HepG2 (cell line): ENCODE measurements at regions not wholly inside any gene's neighbourhood (a gene's known extent, or its start where the extent isn't known, plus 50 kb on each side); places are given as distances from the start of the nearest gene placed in this dataset.

Experiments used
- ATAC-seq: fragments of 200-7000 bp; cut with Tn5 transposase; 3 replicates; pipeline ENCODE4 v1.9.1; 2020; ENCODE audit warnings: mild to moderate bottlenecking, moderate library complexity
- BruUV-seq: library from RNA; stranded (reverse); fragments of 400-500 nt; replicated peaks from 2 replicates; lab custom pipeline; 2021; lab: Mats Ljungman, UMichigan
- CTCF ChIA-PET: fragments of 300-600 bp; formaldehyde crosslinking; extraction: SDS; loops from one replicate; lab custom pipeline; 2021; ENCODE audit warnings: low total read pairs, inconsistent platforms, low intra/inter-chr PET ratio; lab: Yijun Ruan, JAX
- POLR2A ChIA-PET: fragments of 350-600 bp; sonication (Branson Sonifier 250); formaldehyde crosslinking; loops from one replicate; lab custom pipeline; 2020; ENCODE audit warnings: antibody characterized with exemption, inconsistent platforms; lab: Yijun Ruan, JAX
- DNase-seq: peaks from one replicate; pipeline ENCODE4 v3.0.0-alpha.2; 2015; ENCODE audit warnings: low spot score
- FAIRE-seq: peaks from 3 replicates; lab custom pipeline; 2011; peaks lifted over from hg19 to GRCh38; lab: Jason Lieb, UNC
- H2AFZ ChIP-seq: one replicate; pipeline ENCODE4 v1.6.1; 2011; ENCODE audit warnings: low read length, inconsistent platforms
- H3K27ac ChIP-seq: fragments of 300-600 bp; 3 replicates; pipeline ENCODE4 v1.8.0; 2011; ENCODE audit warnings: mixed run types, mild to moderate bottlenecking, mixed read lengths, low read length, inconsistent platforms; ENCODE audit not compliant: insufficient read depth; ENCODE audit errors: extremely low read length
- H3K27me3 ChIP-seq, 2 experiments: fragments of 200-600 bp in 1 of 2; 2 replicates in 1 of 2; 3 replicates in 1 of 2; pipeline versions ENCODE4 v1.6.0 to v1.8.0; 2011; ENCODE audit warnings: low read length in 2 of 2, mild to moderate bottlenecking in 2 of 2, moderate library complexity in 2 of 2, inconsistent platforms in 1 of 2; ENCODE audit not compliant: insufficient read depth in 2 of 2, control insufficient read depth in 1 of 2
- H3K36me3 ChIP-seq, 2 experiments: fragments of 200-600 bp in 1 of 2; replicated peaks in 1 of 2; 2 replicates in 1 of 2; 3 replicates in 1 of 2; pipeline versions ENCODE4 v1.5.1 to v1.8.0; 2011; ENCODE audit warnings: low read length in 2 of 2, inconsistent platforms in 1 of 2; ENCODE audit not compliant: insufficient read depth in 2 of 2, control insufficient read depth in 1 of 2
- H3K4me1 ChIP-seq: 2 replicates; pipeline ENCODE4 v1.5.1; 2012; ENCODE audit warnings: low read length, inconsistent platforms; ENCODE audit not compliant: insufficient read depth
- H3K4me2 ChIP-seq: 2 replicates; pipeline ENCODE4 v1.6.0; 2011; ENCODE audit warnings: low read depth, low read length, inconsistent platforms
- H3K4me3 ChIP-seq, 3 experiments: fragments of 200-600 bp in 1 of 3; sonication (generic), shearing (Covaris generic) in 1 of 3; replicated peaks in 1 of 3; 2 replicates each; pipeline ENCODE4 v1.5.1; 2011 to 2016; ENCODE audit warnings: low read length in 3 of 3, inconsistent platforms in 2 of 3, low read depth in 2 of 3, mild to moderate bottlenecking in 2 of 3, control low read depth in 1 of 3, mixed read lengths in 1 of 3; ENCODE audit not compliant: insufficient read depth in 1 of 3
- H3K79me2 ChIP-seq: one replicate; pipeline ENCODE4 v1.6.1; 2011; ENCODE audit warnings: low read length, inconsistent platforms; ENCODE audit not compliant: insufficient read depth
- H3K9ac ChIP-seq: 2 replicates; pipeline ENCODE4 v1.6.0; 2011; ENCODE audit warnings: mild to moderate bottlenecking, low read depth, low read length, inconsistent platforms; ENCODE audit not compliant: insufficient read depth
- H3K9me3 ChIP-seq: 2 replicates; pipeline ENCODE4 v1.5.1; 2012; ENCODE audit warnings: mild to moderate bottlenecking, low read length
- H4K20me1 ChIP-seq: 2 replicates; pipeline ENCODE4 v1.6.0; 2011; ENCODE audit warnings: inconsistent platforms, mild to moderate bottlenecking, low read length, moderate library complexity; ENCODE audit not compliant: insufficient read depth
- ATAD3A ChIP-seq: sonication (generic); formaldehyde crosslinking; IDR thresholded peaks from 2 replicates; pipeline ENCODE4 v1.4.0; 2020; ENCODE audit warnings: missing genetic modification reagents
- BCLAF1 ChIP-seq: fragments of 450-650 bp; IDR thresholded peaks from 2 replicates; pipeline ENCODE4 v1.6.1; 2017; ENCODE audit warnings: mild to moderate bottlenecking
- E2F1 ChIP-seq: sonication (generic); formaldehyde crosslinking; IDR thresholded peaks from 2 replicates; pipeline ENCODE4 v1.5.0; 2020; ENCODE audit warnings: missing genetic modification reagents
- ETV6 ChIP-seq: sonication (generic); formaldehyde crosslinking; conservative IDR thresholded peaks from 2 replicates; pipeline ENCODE4 v1.4.0; 2020; ENCODE audit warnings: missing genetic modification reagents
- MATR3 ChIP-seq: sonication (generic); formaldehyde crosslinking; IDR thresholded peaks from 2 replicates; pipeline ENCODE4 v1.4.0; 2020; ENCODE audit warnings: missing genetic modification reagents
- NBN ChIP-seq: fragments of 450-650 bp; conservative IDR thresholded peaks from 2 replicates; pipeline ENCODE4 v1.6.1; 2017
- SAP130 ChIP-seq: IDR thresholded peaks from 2 replicates; pipeline ENCODE4 v1.6.1; 2016; ENCODE audit warnings: low read depth
- SATB2 ChIP-seq: sonication (generic); formaldehyde crosslinking; IDR thresholded peaks from 2 replicates; pipeline ENCODE4 v1.5.0; 2020; ENCODE audit warnings: missing genetic modification reagents
- SMAD1 ChIP-seq: sonication (generic); formaldehyde crosslinking; IDR thresholded peaks from 2 replicates; pipeline ENCODE4 v1.4.0; 2020; ENCODE audit warnings: missing genetic modification reagents, low read depth, mild to moderate bottlenecking, borderline replicate concordance
- SOX13 ChIP-seq, 3 experiments: fragments of 450-650 bp in 1 of 3; sonication (generic) in 1 of 3; formaldehyde crosslinking in 1 of 3; IDR thresholded peaks in 2 of 3; conservative IDR thresholded peaks in 1 of 3; 2 replicates each; pipeline versions ENCODE4 v1.5.0 to v1.6.1; 2016 to 2020; ENCODE audit warnings: antibody characterized with exemption in 1 of 3, mild to moderate bottlenecking in 1 of 3, missing compliant biosample characterization in 1 of 3, missing genetic modification reagents in 1 of 3, moderate library complexity in 1 of 3
- SRSF4 ChIP-seq: fragments of 200-400 bp; formaldehyde crosslinking; IDR thresholded peaks from one replicate; pipeline ENCODE4 v1.6.1; 2018; ENCODE audit warnings: mild to moderate bottlenecking, low read depth, low read length, moderate library complexity; ENCODE audit not compliant: poor library complexity, severe bottlenecking
- ZBTB21 ChIP-seq: sonication (generic); formaldehyde crosslinking; IDR thresholded peaks from 2 replicates; pipeline ENCODE4 v1.4.0; 2020; ENCODE audit warnings: missing genetic modification reagents
- ZBTB37 ChIP-seq: sonication (generic); formaldehyde crosslinking; IDR thresholded peaks from 2 replicates; pipeline ENCODE4 v1.4.0; 2020; ENCODE audit warnings: mild to moderate bottlenecking, missing genetic modification reagents
- ZBTB7A ChIP-seq: sonication (generic); formaldehyde crosslinking; IDR thresholded peaks from 2 replicates; pipeline ENCODE4 v1.8.0; 2022; ENCODE audit warnings: mild to moderate bottlenecking, missing genetic modification reagents
- ZC3H13 ChIP-seq: sonication (generic); formaldehyde crosslinking; IDR thresholded peaks from 2 replicates; pipeline ENCODE4 v1.8.1; 2023; ENCODE audit warnings: mild to moderate bottlenecking, missing genetic modification reagents, moderate library complexity
- ZKSCAN5 ChIP-seq: sonication (generic); formaldehyde crosslinking; IDR thresholded peaks from 2 replicates; pipeline ENCODE4 v1.5.1; 2020; ENCODE audit warnings: mild to moderate bottlenecking, missing genetic modification reagents
- ZNF33A ChIP-seq: sonication (generic); formaldehyde crosslinking; IDR thresholded peaks from 2 replicates; pipeline ENCODE4 v1.5.1; 2020; ENCODE audit warnings: missing genetic modification reagents, mild to moderate bottlenecking, moderate library complexity, borderline replicate concordance
- ZNF782 ChIP-seq: sonication (generic); formaldehyde crosslinking; IDR thresholded peaks from 2 replicates; pipeline ENCODE4 v1.4.0; 2020; ENCODE audit warnings: missing genetic modification reagents, mild to moderate bottlenecking, borderline replicate concordance
- ZSCAN22 ChIP-seq: sonication (generic); formaldehyde crosslinking; IDR thresholded peaks from 2 replicates; pipeline ENCODE4 v1.4.0; 2020; ENCODE audit warnings: mild to moderate bottlenecking, missing genetic modification reagents
- WGBS: methylation state at CpG from one replicate; pipeline ENCODE4 v1.1.6; 2017; ENCODE audit warnings: low lambda C conversion rate; 5-methylcytosine and 5-hydroxymethylcytosine counted together
- in situ Hi-C: cut with HindIII; loops from 2 replicates; pipeline ENCODE4 v1.10.0; 2017; ENCODE audit warnings: low pct_unique_long_range_greater_than_20kb; ENCODE audit not compliant: extremely low pct_ligation_motif_present
- intact Hi-C: fragments of 100-400 bp; cut with micrococcal nuclease; formaldehyde crosslinking; loops from one replicate; pipeline ENCODE4 v1.10.0; 2022; ENCODE audit not compliant: unreplicated experiment
- TF ChIP-seq, protein P1 (sequence below): sonication (generic); formaldehyde crosslinking; IDR thresholded peaks from 2 replicates; pipeline ENCODE4 v1.4.0; 2020; ENCODE audit warnings: missing genetic modification reagents; ENCODE audit errors: not compliant biosample characterization

DNA sequence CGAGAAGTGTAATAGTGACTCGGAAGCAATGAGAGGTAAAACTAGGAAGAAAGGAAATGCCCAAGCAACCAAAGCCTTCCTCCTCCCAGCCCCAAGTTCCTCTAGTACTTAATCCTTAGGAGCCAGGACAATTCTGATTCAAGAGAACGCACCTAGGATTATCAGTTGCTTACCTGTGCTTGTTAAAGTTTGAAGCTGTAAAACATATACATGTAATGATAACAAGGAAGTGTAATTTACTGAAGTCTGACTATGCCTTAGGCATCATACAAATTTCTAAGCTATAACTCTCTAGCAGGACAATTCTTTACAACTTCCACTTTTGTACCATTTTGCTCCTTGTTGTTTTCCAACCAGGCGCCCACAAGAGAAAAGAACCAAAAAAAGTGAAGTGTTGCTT lies 92.8 kb upstream of the OSBPL8 start:
- Histone ChIP-seq H2AFZ (no peak overlapping the region), H3K4me2 (no peak overlapping the region), H3K79me2 (no peaks in the 10 kb centered on the region), H3K27me3 (no peaks in the 10 kb centered on the region; a peak in 1 of 5 replicates), H3K4me3 (no peak overlapping the region), H3K27ac (no peak overlapping the region), H3K36me3 (no peaks in the 10 kb centered on the region), H4K20me1 (no peaks in the 10 kb centered on the region), H3K9ac (no peak overlapping the region), H3K4me1 (no peaks in the 10 kb centered on the region), H3K9me3 (no peaks in the 10 kb centered on the region)
- TF ChIP-seq SOX13 (IDR thresholded peaks at IDR 0.05) (no peak), SOX13 (CRISPR knock-in tag; conservative IDR thresholded peaks at IDR 0.05 in 1 of 2, IDR thresholded peaks at IDR 0.05 in 1 of 2) (no peak), ATAD3A (CRISPR knock-in tag) (no peak), SRSF4 (no peak), ZC3H13 (CRISPR knock-in tag) (no peak), MATR3 (no peak), NBN (no peak), ZNF33A (CRISPR knock-in tag) (no peak), SATB2 (CRISPR knock-in tag) (no peak), SMAD1 (CRISPR knock-in tag) (no peak), SAP130 (no peak), ZBTB21 (CRISPR knock-in tag) (no peak), ZSCAN22 (CRISPR knock-in tag) (no peak), ZBTB37 (CRISPR knock-in tag) (no peak), ZBTB7A (CRISPR knock-in tag) (no peak), ZKSCAN5 (CRISPR knock-in tag) (no peak), ZNF782 (CRISPR knock-in tag) (no peak), E2F1 (CRISPR knock-in tag) (no peak), ETV6 (CRISPR knock-in tag) (no peak), BCLAF1 (no peak)
- TF ChIP-seq, protein P1, sequence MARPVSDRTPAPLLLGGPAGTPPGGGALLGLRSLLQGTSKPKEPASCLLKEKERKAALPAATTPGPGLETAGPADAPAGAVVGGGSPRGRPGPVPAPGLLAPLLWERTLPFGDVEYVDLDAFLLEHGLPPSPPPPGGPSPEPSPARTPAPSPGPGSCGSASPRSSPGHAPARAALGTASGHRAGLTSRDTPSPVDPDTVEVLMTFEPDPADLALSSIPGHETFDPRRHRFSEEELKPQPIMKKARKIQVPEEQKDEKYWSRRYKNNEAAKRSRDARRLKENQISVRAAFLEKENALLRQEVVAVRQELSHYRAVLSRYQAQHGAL = no peak
- no TSS peak for BruUV-seq
- intact Hi-C loops = no loop called here
- WGBS = 15% methylated on average over 4 of the region's 4 CpGs
- ChIA-PET POLR2A (no interaction called here), CTCF (no interaction called here)
- in situ Hi-C loops = no loop called here
- ATAC-seq (no peak), DNase-seq (no peak), FAIRE-seq (no peak)
